ENCODE measurements at regions not wholly inside any gene's neighbourhood (a gene's known extent, or its start where the extent isn't known, plus 50 kb on each side); places are given as distances from the start of the nearest gene placed in this dataset.

DNA sequence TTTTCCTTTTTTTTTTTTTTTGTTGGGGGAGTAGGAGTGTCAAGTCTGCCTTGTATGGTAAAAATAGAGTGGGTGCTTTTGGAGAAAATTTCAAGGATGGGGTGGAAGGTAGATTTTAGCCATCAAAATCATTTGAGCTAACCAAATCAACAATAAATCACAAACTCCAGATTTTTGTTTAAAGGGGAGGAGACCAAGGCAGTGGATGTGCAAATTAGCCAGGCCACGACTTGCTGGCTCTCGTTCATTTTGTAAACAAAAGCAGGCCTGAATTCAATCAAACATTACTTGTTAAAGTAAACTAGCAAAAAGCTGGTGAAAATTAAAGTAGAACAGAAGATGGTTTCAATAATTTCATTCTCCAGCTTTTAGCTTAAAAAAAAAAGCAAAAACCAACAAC is 387.2 kb downstream of the BMP4 start:
- DNase-seq (ENCODE audit: low read depth in 3 of 3, low spot score in 2 of 3), result no peak

DNA sequence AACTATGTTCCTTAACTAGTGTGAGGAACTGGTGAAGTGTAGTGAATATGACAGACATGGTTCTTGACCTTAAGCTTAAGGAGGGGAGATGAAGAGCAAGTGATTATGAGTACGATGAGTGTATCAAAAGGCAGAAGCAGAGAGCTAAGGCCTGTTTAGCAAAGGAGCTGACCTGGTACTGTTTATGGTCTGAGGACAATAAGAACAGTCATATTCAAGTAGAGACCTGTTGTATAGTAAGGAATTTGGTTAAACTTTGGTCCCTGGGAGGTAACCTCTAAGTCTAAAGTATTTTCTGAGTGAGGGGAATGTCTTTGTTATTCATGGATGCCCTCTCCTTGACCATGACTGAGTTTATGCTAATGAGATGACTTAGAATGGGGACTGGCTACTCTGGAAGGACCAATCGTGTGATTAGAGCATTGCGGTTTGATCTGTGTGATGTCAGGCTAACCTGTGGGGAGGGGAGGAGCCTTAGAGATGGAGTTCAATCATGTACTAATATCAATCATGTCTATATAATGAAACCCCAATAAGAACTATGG is 389.3 kb downstream of the BMP4 start:
- DNase-seq (ENCODE audit: low read depth in 3 of 3, low spot score in 2 of 3), result no peak

- DNase-seq (ENCODE audit: low read depth in 3 of 3, low spot score in 2 of 3), result no peak
Observed at GRCh38 chr14:53564870-53565269, 391.8 kb downstream of the BMP4 start.

- no peak for DNase-seq (ENCODE audit: low read depth in 3 of 3, low spot score in 2 of 3)
Observed at GRCh38 chr14:53563628-53564027, 393.0 kb downstream of the BMP4 start.

DNA sequence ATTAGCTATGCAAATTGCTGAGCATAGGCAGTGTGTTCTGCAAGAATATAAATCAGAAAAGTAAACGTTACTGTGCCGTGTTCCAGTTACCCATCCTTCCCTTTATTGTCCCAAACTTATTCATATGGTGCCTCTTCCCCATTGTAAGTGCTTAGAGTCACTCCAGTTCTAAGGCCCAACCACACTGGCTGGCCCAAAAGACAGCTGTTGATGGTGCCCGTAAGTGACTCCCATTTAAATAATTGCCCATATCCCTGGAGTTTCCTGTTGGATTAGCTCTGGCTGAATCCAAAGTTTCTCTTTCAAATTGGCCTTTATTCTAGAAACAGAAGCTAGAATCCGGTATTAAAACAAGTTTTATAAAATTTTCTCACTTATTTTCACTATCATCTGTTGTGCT is 400.1 kb upstream of the DDHD1 start:
- no peak for DNase-seq (ENCODE audit: low read depth in 3 of 3, low spot score in 2 of 3)

- DNase-seq (ENCODE audit: low read depth in 3 of 3, low spot score in 2 of 3), result no peak
Observed at GRCh38 chr14:53551862-53552261, 398.7 kb upstream of the DDHD1 start.

DNA sequence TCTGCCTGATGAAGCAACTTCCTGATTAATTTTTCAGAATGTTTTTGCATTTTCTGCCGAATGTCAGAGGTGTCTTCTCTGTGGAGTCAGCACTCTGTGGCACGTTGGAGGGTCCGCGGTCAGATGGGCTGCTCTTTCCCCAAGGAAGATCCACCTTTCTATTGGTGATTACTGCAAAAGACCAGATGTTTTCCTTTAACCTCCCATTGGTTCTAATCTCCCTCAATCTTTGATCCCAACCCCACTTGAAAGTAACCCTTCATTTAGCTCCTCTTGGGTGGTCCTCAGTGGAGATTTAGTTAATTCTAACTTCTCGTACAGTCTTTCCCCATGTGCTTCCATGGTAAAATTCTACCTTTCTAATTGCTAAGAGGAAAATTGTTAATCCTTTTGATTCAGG is 397.7 kb upstream of the DDHD1 start:
- DNase-seq (ENCODE audit: low read depth in 3 of 3, low spot score in 2 of 3), result no peak

- DNase-seq (ENCODE audit: low read depth in 3 of 3, low spot score in 2 of 3), result no peak
Observed at GRCh38 chr14:53549956-53550355, 396.8 kb upstream of the DDHD1 start.

DNA sequence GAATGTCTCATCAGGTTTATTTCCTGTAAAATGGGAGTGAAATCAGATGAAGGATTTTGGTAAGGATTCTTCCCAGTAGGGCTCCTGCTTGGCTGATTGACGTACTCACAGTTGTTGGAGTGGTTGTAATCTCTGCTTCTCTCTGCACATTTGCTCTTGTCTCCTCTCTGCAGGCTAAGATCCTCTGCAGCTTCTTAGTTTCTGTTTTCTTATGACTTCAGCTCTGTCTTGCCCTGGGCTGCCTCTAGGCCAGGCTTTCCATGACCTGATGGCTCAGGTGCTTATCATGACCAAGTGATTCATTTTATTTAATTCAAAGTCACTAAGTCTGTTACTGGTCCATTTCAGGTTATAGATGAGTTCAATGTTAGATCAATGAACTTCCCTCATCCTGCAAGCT is 394.5 kb upstream of the DDHD1 start:
- no peak for DNase-seq (ENCODE audit: low read depth in 3 of 3, low spot score in 2 of 3)

- DNase-seq (ENCODE audit: low read depth in 3 of 3, low spot score in 2 of 3), result no peak
Observed at GRCh38 chr14:53545217-53545616, 392.1 kb upstream of the DDHD1 start.

- peak in 1 of 3 donors; percentile 50 for DNase-seq (ENCODE audit: low read depth in 3 of 3, low spot score in 2 of 3)
Observed at GRCh38 chr14:53542732-53543131, 389.6 kb upstream of the DDHD1 start.

GRCh38 chr14:53541411-53541810 is 388.3 kb upstream of the DDHD1 start:
- no peak for DNase-seq (ENCODE audit: low read depth in 3 of 3, low spot score in 2 of 3)

DNA sequence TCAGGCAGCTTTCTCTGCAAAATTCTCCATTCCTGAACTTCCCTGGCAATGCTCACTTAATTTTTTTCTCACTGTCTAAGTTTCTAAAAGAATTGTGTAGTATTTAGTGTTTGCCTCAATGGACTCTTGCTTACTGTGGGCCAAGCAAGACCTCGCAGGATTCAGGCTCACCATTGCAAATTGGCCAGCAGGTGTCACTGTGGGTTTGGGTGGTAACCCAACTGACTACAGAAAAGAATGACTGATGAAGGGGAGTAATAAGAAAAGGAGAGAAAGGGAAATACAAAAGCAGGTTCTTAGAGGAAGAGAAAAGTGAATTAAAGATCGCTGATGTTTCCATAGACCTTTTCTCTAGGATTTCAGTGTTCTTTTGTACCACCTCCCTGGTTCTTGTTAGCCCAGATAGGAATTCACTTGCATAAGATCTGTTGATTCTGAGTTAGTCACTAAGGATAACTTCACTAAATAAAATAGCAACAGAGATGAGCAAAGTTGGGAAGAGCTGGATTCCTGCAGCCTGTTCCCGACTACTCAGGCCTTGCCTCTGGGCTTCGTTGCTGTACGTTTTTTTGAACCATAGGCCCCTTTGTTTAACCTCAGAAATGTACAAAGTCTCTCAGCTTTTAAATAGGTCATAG is 386.5 kb upstream of the DDHD1 start:
- peak; percentile 72 to 80 (median 78) for DNase-seq (ENCODE audit: low read depth in 3 of 3, low spot score in 2 of 3)

GRCh38 chr14:53538316-53538881 is 385.3 kb upstream of the DDHD1 start:
- DNase-seq (ENCODE audit: low read depth in 3 of 3, low spot score in 2 of 3), result no peak

DNA sequence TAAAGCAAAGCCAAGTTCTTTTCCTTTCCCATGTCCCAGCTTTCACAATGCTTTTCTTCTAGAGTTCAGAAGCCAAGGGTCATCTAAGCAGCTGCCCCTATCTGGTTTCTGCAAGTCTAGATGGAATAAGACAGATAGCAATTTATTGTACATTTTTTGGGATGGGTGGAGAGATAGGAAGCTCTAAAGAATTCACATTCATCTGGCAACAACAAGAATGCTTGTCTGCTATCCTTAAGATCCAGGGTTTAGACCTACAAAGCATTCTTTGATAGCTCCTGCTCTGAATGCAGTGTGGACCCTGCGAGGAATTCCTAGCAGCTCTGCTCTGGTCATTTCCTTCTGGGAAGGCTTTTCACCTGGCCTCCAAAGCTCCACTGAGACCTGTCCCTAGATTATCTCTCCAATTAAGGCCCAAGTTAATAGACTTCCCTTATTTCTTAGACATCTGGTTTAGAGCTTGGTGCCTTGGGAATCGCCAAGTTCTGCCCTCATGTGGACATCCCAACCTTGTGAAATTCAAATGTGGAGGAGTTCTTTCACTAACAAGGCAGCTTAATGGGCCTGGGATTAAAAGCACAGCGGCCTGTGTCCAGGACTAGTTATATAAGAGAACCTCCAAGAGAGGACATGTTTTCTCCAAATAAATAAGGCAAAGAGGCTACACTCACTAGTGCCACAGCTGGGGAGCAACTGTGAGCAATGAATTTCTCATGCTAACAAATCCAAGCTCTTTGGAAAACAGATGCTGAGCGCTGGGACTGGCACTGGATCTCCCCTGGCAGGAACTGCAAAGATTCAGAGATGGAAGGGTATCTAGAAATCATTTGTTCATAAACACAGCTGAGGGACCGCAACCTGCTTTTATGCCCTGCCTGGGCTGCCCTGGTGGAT is 384.5 kb upstream of the DDHD1 start:
- DNase-seq (ENCODE audit: low read depth in 3 of 3, low spot score in 2 of 3), result no peak

GRCh38 chr14:53536446-53536845 is 383.3 kb upstream of the DDHD1 start:
- no peak for DNase-seq (ENCODE audit: low read depth in 3 of 3, low spot score in 2 of 3)

DNA sequence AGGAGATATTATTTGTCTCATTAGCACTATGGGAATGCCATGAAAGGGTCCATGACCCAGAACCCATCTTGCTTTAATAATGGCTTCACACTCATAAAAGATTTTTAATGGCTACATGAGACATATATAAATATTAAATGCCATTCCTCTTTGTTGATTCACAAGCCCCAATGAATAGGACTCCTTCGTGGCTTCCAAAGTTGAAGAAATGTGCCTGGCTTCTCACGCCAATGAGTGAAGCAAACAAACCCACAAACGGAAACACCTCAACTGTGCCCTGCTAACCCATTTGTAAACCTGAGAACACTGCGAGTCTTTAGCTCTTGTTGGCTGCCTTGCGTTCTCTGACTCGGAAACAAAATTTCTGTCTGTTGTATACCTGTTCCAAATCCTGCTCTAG is 381.7 kb upstream of the DDHD1 start:
- DNase-seq (ENCODE audit: low read depth in 3 of 3, low spot score in 2 of 3), result no peak

DNA sequence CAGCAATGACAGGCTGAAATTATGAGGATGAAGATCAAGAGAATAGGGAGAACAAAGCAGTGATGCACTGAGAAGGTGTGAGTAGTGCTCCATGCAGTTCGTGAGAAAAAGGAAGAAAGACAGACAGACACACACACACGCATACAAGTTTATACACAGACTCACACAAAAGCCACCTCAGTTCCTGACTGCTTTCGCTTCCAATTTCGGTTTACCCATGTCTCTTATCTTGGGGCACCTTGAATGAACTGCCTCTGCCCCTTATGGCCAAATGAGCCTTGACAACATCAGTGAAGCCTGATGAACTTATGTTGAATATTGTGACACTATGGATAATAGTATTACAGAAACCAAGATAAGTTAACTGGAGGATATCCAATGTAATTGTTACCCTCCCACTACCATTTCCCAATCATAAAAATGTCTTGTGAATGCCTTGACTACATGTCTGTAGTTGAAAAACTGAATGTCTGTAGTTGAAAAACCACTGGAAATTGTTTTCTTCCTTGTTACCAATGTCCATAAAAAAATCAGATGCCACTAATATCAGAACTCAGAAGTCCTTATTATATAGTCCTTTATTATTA is 380.4 kb upstream of the DDHD1 start:
- DNase-seq (ENCODE audit: low read depth in 3 of 3, low spot score in 2 of 3), result no peak

- no peak for DNase-seq (ENCODE audit: low read depth in 3 of 3, low spot score in 2 of 3)
Observed at GRCh38 chr14:53532853-53533252, 379.7 kb upstream of the DDHD1 start.

- no peak for DNase-seq (ENCODE audit: low read depth in 3 of 3, low spot score in 2 of 3)
Observed at GRCh38 chr14:53531730-53532129, 378.6 kb upstream of the DDHD1 start.

DNA sequence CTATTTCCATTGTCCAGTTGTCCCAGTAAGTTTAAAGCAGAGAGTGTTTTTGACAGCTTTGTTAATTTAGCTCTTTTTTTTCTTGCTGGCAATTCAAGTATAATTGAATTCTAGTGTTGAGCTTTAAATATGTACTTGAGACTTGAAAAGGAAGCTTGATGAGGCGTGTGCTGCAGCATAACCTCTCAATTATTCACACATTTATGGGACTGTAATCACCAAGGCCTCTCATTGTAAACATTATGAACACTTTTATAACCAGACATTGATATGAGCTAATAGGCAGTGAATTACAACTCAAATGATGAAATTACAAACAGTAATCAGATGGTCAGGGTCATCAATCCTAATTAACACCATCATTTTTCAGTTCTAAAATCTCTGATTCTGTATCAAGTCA is 378.0 kb upstream of the DDHD1 start:
- no peak for DNase-seq (ENCODE audit: low read depth in 3 of 3, low spot score in 2 of 3)
